SKM-1 (cell line): ENCODE measurements at regions not wholly inside any gene's neighbourhood (a gene's known extent, or its start where the extent isn't known, plus 50 kb on each side); places are given as distances from the start of the nearest gene placed in this dataset.

Experiments used
- DNase-seq: peaks from one replicate; lab custom pipeline; 2025; ENCODE audit not compliant: unreplicated experiment; lab: John Stamatoyannopoulos, UW

DNA sequence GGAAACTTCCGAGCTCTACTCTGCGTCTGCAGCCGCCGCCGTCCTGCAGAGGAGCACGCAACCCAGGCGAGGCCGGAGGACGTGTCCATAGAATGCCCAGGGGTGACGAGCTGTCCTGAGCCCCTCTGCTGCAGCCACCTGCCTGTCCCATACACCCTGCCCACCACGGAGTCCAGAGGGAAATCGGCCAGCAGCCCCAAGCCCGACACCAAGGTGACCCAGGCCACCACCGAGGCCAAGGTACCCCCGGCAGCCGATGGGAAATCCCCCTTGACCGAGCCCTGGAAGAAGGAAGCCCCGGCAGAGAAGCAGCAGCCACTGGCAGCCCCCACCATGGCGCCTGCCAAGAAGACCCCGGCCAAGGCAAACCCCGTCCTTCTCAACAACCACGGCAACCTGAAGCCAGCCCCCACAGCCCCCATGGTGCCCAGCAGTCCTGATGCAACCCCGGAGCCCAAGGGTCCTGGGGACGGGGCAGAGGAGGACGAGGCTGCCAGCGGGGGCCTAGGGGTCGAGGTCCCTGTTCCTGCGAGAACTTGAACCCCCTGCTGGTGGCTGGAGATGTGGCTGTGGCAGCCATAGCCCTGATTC is 128.7 kb upstream of the C14orf180 start:
- DNase-seq = no peak

- DNase-seq = no peak
These were observed 128.1 kb upstream of the C14orf180 start for GRCh38 chr14:104451474-104451873.

GRCh38 chr14:104458845-104459244 is 120.7 kb upstream of the C14orf180 start:
- DNase-seq = no peak

GRCh38 chr14:104460791-104461651 is 118.5 kb upstream of the C14orf180 start:
- no peak for DNase-seq

GRCh38 chr14:104461676-104462449 is 117.7 kb upstream of the C14orf180 start:
- no peak for DNase-seq

DNA sequence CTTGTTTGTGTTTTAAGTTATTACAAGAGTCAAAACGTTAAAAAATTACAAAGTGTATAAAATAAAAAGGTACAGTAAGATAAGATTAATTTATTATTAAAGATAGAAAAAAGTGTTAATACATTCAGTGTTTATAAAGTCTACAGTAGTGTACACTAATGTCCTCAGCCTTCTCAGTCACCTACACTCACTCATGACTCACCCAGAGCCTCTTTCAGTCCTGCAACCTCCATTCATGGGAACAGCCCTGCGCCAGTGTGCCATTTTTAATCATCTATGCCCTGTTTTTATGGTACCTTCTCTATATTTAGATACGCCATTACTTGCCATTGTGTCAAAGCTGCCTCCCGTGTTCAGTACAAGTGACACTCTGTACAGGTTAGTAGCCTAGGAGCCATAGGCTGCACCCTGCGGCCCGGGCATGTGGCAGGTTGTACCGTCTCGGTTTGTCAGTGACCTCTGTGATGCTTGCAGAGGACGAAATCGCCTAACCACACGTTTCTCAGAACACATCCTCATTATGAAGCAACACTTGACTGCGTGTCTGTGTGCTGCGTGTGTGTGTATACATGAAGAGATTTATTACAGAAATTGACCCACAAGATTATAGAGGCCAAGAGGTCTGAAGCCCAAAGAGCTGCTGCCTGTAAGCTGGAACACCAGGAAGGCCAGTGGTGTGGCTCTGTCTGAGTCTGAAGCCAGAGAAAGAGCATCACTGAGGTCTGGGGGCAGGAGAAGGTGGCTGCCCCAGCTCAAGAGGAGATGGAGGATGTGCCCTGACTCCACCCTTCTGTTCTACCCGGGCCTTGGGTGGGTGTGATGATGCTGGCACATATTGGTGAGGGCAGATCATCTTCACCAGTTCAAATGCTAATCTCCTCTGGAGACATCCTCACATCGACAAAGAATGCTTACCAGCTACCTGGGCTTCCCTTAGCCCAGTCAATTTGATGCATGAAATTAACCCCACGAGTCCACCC is 116.6 kb upstream of the C14orf180 start:
- DNase-seq = no peak

DNA sequence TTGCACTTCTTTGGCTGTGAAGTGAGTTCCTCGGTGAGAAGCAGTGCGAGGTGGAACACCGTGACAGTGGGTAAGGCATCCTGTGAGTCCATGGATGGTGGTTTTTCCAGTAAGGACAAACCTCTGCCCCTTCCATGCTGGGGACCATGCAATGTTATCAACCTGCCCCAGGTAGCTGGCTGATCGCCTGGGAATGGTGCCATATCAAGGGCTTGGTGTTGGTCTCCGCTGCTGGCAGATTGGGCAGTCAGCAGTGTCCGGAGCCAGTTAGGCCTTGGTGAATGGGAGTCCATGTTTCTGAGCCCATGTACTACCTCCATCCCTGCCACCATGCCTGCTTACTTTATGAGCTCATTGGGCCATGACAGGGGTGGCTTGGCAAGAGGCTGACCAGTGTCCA is 114.7 kb upstream of the C14orf180 start:
- no peak for DNase-seq

DNA sequence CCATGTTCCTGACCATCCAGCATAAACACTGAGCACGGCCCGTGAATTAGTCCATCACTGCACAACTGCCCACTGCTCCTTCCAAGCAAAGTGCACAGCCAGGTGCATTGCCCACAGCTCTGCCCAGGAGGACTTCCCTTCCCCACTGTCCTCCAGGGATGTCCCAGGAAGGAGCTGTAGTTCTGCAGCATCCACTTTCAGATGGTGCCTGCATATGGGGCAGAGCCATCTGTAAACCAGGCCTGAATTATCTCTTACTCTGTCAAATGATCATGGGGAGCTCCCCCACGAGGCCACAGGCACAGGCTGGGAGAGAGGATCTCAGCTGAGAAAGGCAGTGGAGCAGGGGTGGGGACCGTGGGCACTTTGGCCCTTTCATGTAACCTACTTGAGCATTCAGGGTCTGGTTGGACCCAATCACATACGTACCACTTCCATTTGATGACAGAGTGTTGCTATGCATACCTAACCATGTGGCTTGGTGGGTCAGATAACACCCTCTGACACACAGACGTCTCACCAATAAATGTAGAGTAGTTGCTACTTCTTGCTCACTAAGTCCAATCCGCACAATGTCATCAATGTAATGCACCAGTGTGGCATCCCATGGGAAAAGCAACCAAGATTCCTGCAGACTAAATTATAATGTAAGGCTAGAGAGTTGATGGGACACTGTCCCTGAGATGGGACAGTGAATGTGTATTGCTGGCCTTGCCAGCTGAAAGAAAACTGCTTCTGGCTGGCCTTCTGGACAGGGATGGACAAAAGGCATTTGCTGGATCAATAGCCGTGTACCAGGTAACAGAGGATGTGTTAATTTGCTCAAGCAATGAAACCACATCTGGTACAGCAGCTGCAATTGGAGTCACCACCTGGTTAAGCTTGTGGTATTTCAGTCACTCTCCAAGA is 113.8 kb upstream of the C14orf180 start:
- DNase-seq = no peak

DNA sequence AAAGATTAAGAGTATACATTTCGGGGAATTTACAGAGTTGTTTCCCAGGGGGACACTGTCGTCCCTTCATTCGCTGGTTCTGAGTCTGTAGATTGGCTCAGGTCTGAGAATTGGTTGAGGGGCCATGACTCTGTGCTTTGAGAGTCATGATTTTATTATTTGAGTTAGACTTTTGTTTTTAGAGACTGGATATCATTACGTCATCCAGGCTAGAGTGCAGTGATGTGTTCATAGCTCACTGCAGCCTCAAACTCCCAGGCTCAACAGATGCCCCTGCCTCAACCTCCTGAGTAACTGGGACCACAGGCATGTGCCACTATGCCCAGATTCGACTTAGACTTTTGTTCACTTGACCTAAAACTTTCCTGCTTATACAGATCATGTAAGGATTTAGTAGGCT is 112.3 kb upstream of the C14orf180 start:
- DNase-seq = no peak

DNA sequence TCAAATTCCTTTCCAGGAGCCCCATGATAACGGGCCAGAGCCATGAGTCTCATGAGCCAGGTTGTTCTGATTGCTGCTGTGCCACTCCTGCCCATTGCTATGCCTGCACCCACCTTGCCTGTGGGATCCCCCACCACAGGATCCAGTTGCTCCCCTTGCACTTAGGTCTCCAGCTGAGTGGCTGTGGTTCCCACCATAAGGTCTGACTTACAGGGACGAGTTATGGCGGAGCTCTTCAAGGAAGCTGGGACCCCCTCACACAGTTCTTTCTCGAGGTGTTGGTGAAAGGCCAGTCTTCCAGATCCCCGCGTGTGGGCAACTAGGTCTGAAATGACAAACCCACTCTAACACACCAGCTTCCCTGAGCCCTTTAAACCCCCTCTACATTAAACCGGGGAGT is 111.9 kb upstream of the C14orf180 start:
- DNase-seq = no peak

GRCh38 chr14:104469591-104469990 is 110.0 kb upstream of the C14orf180 start:
- no peak for DNase-seq

DNA sequence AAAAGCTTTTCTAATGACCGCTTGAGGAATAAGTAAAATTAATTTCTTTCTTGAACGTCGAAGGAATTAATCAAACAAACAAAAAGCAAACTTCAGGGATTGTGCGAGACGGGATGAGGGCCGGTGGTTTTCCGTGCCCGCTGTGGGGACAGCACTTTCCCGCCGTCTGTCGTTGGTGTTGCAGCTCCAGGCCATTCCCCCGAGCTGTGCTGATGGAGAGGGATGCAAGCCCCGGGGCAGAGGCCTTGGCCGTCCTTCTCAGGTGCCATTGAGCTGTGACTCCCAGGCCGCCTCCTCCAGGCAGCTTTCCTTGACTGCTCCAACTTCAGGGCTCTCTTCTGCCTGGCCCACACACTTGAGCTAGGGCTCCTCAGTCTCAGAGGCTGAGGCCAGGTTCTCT is 109.0 kb upstream of the C14orf180 start:
- DNase-seq = no peak

DNA sequence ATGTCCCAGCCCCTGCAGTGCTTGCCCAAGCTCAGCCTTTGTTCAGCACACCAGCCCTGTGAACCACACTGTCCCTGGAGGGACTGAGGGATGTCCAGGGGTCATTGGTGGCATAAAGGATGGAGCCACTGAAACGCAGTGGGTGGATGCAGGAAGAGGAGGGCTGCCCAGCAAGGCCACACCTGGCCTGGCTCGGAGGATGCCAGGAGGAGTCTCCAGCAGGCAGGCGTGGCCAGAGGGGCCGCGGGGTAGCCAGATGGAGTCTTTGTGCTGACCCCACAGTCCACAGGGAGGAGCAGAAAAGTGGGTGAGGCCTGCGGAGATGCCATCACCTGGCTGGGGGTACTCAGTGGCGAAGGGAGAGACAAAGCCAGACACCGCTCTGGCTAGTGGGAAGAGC is 108.5 kb upstream of the C14orf180 start:
- DNase-seq = no peak

GRCh38 chr14:104472073-104472472 is 107.5 kb upstream of the C14orf180 start:
- no peak for DNase-seq

DNA sequence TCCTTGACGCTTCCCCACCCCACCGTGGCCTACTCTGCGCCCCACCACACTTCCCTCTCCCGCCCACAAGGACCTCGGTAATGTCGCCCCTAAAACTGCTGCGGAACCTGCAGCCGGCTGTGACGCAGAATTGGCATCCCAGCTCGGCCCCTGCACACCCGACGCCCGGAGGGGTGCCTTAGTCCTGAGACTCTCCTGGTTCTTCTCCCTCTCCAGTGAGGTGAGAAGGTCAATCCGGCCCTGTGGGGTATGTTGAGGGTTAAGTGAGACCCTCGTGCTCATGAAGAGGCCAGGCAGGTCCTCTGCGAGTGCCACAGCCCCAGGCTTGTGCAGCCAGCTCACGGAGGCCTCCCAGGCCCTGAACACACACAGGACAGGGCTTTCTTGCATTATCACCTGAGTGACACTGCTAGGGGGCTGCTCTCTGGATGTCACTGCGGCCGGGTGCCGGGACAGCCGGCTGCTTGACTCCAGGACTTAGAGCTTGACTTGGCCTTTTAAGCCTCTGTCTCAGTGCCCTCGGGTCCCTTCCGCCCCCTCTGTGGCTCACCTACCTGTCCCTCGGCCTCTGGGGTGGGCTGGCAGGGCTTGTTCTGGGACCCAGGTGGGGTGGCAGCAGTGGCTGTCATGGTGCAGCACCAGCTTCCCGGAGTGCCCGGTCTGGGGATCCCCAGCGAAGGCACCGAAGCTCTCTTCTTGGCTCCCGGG is 106.9 kb upstream of the C14orf180 start:
- DNase-seq = no peak

DNA sequence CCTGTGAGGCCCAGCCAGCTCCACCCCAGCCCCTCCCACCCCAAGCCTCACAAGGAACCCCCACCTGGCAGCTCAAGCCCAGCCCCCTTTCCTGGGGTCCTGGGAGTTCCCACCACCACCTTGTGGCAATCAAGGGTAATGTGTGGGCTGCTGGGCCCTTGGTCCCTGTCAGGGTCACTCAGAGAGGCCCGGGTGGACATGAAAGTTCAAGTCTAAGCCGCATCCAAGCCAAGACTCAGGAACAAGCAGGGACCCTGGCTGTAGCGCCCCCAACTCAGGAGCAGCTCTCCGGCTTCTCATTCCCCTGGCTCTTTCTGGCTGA is 106.4 kb upstream of the C14orf180 start:
- no peak for DNase-seq

DNA sequence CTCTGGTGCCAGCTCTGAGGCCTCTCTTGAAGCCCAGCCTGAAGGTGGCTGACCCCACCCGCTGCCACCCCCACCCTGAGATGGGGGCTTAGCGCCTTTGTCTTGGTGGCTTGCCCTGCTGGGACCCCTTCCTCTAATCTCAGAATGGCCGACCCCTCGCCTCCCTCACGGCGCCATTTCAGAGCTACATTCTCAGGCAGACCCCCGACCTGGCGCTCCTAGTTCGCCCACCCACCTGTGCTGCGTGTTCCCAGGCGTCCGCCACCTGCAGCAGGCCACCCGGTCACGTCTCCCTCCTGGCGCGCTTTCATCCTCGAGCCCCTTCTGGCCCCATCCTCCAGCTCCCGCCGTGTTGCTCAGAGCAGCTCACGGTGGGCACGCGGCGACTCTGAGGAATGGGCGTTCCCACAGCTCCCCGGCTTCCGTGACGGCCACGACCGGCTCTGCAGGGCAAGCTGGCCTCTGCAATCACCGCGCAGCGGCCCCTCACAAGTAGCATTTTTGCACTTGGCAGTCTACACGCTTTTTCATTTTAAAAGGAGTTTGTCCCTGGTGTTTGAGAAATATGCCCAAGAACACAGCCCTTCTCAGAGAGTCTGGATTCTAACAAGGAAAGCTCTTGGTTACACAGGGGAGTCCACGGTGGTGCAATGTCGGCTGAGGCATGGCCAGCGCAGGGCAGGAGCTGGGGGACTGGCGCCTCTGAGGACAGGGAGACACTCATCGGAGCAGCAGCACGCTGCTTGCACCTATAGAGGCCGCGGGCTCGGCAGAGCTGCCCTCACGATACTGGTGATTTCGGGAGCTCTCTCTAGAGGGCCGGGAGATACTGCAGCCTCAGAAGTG is 105.7 kb upstream of the C14orf180 start:
- DNase-seq = no peak

- no peak for DNase-seq
These were observed 104.9 kb upstream of the C14orf180 start for GRCh38 chr14:104474495-104475213.
